HG02943 (cell line): ENCODE measurements at regions not wholly inside any gene's neighbourhood (a gene's known extent, or its start where the extent isn't known, plus 50 kb on each side); places are given as distances from the start of the nearest gene placed in this dataset.
"Not testable (repeated sequence)": the region's sequence is repeated elsewhere in the genome, so short reads cannot be mapped to it uniquely, and the experiment has no call there.

Experiments
- ATAC-seq: cut with Tn5 transposase; IDR thresholded peaks from one replicate; pipeline ENCODE4 v1.9.1; 2021; ENCODE audit warnings: mild to moderate bottlenecking, low read depth, moderate library complexity; ENCODE audit not compliant: unreplicated experiment

DNA sequence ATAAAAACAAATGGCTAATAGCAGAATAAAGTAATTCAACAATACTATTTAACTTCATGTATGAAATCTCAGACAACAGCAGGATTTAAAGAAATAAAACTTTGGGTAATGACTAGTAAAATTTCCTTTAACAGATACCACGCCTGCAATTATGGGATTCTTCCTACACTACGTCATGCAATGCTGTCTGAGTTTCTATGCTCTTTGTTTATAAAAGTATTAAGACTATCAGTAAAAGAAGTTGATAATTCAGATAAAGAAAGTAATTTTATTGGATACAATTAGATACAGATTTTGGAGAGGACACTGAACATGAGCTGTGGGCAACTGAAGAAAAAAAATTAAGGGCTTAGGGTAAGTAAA lies 308.4 kb upstream of the LRFN5 start:
- no peak for ATAC-seq

DNA sequence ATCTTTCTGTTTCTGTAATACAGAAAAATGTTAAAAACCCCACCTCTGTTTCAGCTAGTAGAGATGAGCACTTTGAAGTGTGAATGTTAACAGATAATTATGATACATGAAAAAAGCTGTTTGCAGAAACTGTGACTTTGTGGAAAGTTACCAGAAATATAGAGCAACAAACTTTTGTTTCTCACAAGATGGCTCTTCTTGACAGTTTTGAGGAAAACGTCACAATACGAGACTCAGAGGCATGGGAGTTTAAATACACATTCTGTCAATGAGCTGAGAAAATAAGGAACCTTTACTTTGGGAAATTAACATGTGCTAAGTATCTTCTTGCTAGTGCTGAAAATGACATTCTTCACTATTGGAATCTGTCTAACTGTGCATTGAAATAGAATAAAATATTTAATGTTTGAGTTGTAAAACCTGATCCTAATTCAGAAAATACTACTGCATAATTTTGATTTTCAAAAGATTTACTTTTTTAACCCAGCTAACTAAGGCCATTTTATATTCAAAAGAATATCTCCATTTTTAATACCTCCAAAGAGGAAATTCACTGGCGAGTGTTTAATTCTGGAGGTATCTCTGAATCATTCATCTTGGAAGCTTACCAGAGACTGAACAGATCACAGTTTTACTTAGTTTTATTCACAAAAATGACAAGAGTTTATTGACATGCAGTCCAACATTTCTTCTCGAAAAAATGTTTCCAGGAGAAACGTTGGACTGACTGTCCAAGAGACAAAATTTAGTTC lies 308.9 kb upstream of the LRFN5 start:
- ATAC-seq, result no peak

DNA sequence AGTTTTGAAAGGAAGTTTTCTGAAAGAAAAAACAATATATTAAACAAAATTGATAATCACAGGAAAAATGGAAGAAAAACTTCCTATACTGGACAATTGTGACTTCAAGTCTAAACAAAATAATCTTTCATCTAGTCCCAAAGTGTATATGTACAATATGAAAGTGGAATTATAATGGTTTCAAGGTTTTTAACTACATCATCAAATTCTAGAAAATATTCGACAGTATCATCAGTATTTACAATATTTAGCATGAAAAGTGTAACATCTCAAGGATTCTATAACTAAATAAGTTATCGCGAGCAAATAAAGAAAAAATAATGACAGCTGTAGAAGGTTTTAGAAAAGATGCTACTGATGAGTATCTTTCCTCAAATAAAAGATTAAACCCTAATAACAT lies 310.9 kb upstream of the LRFN5 start:
- no peak for ATAC-seq

- ATAC-seq, result no peak
These were observed 317.7 kb upstream of the LRFN5 start for GRCh38 chr14:41289025-41289424.

DNA sequence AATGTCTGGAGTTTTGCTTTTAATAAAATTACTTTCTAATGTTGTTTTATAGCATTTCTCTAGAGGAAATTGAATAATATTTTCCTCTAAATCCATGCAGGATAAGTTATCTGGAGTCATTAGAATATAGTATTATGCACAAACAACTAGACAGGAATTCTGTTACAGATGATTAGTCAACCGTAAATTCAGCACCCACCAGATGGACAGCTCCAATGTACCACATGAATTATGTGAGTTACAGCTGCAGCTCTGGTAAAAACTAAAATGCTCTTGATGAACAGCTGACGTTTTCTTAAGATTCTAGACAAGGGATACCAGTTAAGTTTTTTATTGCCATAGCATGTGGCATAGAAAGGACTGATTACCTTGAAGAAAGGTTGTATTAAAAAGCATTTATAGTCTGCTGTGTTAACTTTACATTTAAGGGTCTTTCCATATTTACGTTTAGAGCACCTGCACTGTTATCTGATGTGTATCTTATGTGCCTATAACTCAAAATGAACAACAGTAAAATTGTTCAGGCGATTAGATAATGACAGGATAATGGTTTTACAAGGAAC lies 321.4 kb upstream of the LRFN5 start:
- no peak for ATAC-seq

DNA sequence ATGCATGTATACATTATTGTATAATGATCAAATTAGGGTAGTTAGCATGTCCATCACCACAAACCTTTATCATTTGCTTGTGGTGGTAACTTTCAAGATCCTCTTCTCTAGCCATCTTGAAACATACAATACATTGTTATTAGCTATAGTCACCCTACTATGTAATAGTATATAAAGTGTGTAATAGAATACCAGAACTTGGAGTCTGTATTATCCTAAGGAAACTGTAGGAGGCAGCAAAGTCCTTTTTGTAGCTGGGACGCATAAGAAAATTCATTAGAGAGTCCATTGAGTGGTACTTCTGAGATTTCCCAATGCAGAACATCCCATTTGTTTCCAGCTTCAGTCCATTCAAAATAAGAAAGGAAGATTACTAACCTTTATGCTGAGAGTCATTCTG lies 325.9 kb upstream of the LRFN5 start:
- no peak for ATAC-seq

DNA sequence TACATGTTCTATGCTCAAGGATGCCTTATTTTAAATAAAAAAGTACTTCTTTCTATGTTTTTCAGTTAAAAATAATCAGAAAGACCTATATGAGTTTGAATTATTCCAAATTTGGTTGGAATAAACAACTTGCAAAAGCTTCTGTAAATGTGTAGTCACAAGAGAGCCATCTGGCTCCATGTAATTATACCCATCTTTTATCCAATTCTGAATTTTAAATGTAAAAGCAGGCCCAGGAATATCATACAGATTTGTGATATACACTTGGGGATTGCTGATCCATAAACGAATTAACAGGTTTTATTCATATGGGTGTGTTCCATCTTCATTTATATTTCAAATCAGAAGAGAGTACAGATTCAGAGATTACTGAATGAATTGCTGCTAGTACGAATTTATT lies 329.2 kb upstream of the LRFN5 start:
- no peak for ATAC-seq

DNA sequence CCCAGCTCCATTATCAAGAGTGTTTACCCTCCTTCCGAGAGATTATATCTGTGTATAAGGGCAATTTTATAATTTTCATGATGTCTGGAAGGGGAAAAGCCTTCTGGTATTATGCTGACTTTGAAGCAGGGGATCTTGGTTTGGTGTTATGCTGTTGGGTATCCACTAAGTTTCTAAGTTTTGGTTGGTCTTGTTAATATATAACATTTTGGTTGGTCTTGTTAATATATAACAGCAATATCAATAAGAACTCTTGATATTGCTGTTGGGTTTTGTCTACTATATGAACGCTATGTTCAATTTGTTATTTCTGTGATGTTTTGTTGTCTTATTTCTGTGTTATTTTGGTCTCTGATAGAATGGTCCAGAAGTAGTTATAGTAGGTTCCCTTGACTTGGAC lies 349.2 kb upstream of the LRFN5 start:
- ATAC-seq, result no peak

DNA sequence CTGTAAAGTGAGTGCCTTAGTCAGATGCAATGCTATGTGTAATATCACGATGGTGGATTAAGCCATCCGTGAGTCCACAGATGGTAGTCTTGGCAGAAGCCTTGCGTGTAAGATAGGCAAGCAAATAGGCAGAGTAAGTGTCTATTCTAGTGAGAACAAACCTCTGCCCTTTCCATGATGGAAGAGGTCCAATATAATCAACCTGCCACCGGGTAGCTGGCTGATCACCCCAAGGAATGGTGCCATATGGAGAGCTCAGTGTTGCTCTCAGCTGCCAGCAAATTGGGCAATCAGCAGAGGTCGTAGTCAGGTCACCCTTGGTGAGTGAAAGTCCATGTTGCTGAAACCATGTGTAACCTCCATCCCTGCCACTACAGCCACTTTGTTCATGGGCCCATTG lies 371.2 kb upstream of the LRFN5 start:
- ATAC-seq, result no peak

DNA sequence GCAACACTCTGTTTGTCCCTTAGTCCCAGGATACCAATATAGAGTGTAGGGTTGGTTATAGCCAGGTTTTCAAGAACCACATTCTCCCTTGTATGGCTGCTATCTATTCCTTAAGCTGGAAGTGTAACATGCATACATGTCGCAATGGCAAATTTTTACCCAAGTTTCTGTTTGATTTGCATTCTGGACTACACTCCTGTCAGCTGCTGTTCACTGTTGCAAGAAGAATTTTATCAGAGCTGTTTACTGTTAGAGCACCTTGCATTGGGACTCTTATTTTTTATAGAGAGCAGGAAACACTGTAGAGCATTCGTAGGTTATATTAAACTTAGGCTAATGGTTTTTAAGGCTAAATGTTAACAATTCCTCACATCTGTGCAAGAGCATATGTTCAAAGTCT lies 376.0 kb upstream of the LRFN5 start:
- no peak for ATAC-seq

- no peak for ATAC-seq
These were observed 376.9 kb upstream of the LRFN5 start for GRCh38 chr14:41229824-41230223.

- no peak for ATAC-seq
These were observed 381.2 kb upstream of the LRFN5 start for GRCh38 chr14:41225433-41225832.

GRCh38 chr14:41222581-41222980 lies 384.1 kb upstream of the LRFN5 start:
- no peak for ATAC-seq

DNA sequence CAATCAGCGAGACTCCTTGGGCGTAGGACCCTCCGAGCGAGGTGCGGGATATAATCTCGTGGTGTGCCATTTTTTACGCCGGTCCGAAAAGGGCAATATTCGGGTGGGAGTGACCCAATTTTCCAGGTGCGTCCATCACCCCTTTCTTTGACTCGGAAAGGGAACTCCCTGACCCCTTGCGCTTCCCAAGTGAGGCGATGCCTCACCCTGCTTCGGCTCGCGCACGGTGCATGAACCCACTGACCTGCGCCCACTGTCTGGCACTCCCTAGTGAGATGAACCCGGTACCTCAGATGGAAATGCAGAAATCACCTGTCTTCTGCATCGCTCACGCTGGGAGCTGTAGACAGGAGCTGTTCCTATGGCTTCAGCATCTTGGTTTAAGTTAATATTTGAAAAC lies 391.7 kb upstream of the LRFN5 start:
- not testable (repeated sequence) for ATAC-seq

GRCh38 chr14:41201696-41202095 lies 405.0 kb upstream of the LRFN5 start:
- no peak for ATAC-seq

GRCh38 chr14:41187868-41188267 lies 418.8 kb upstream of the LRFN5 start:
- ATAC-seq, result no peak

DNA sequence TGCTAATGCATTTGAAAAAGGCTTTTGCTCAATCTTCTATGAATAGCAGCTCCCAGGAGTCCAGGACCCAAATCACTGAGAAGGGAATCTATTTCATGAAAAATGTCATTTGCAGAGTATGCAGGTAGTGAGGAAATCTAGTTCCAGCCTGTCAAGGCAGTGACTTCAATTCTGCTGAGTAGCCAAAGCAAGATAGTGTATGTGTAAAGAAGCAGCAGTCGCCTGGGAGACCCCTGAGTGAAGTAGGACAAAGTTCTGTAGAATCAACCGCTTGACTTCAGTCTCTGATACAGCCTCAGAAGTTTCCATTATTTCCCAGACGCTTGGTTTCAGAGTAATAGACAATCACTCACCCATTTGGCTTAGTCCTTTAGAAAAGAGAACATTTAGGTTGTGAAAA lies 435.6 kb upstream of the LRFN5 start:
- no peak for ATAC-seq

DNA sequence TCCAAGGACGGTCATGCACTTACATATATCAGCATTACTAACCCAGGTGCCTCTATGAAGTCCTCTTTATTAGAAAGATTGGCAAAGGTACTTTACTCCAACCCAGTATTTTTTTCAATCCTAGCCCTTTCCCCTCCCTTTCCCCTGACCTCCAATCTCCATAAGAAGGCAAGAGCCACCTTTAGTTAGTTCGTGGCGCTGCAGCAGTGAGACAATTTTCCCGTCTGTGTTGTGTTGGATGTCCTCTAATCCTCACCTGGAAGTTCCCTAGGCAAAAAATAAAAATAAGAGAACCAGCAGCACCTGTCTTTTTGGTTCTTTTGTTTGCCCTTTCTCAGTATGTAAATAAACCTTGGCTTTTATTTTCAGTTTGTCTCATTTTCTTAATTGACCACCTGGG lies 439.6 kb upstream of the LRFN5 start:
- no peak for ATAC-seq

- ATAC-seq, result no peak
These were observed 452.4 kb upstream of the LRFN5 start for GRCh38 chr14:41154143-41154807.

- no peak for ATAC-seq
These were observed 460.3 kb upstream of the LRFN5 start for GRCh38 chr14:41146391-41146790.

- no peak for ATAC-seq
These were observed 462.3 kb upstream of the LRFN5 start for GRCh38 chr14:41144370-41144769.

- ATAC-seq, result no peak
These were observed 468.9 kb upstream of the LRFN5 start for GRCh38 chr14:41137741-41138140.
